GM19240 (cell line): ENCODE measurements at regions not wholly inside any gene's neighbourhood (a gene's known extent, or its start where the extent isn't known, plus 50 kb on each side); places are given as distances from the start of the nearest gene placed in this dataset.

Experiments
- DNase-seq: peaks from one replicate; pipeline ENCODE4 v3.0.0; 2011; ENCODE audit warnings: low spot score; ENCODE audit not compliant: insufficient read length

GRCh38 chr20:6426287-6426891, 303.6 kb upstream of the FERMT1 start:
- DNase-seq: no peak

GRCh38 chr20:6421321-6422248, 298.8 kb upstream of the FERMT1 start:
- DNase-seq: no peak

GRCh38 chr20:6420336-6420735, 297.5 kb upstream of the FERMT1 start:
- DNase-seq: no peak

- DNase-seq: no peak
These were observed 295.9 kb upstream of the FERMT1 start for GRCh38 chr20:6418732-6419131.

- DNase-seq: no peak
These were observed 293.5 kb upstream of the FERMT1 start for GRCh38 chr20:6416371-6416770.

- DNase-seq: no peak
These were observed 288.8 kb upstream of the FERMT1 start for GRCh38 chr20:6411651-6412050.

- DNase-seq: no peak
These were observed 287.9 kb upstream of the FERMT1 start for GRCh38 chr20:6410721-6411120.

- no peak for DNase-seq
These were observed 284.3 kb upstream of the FERMT1 start for GRCh38 chr20:6407163-6407562.

GRCh38 chr20:6401893-6402557, 279.2 kb upstream of the FERMT1 start:
- DNase-seq: no peak

GRCh38 chr20:6397115-6397514, 274.3 kb upstream of the FERMT1 start:
- DNase-seq: no peak

- no peak for DNase-seq
These were observed 272.9 kb upstream of the FERMT1 start for GRCh38 chr20:6395695-6396094.

GRCh38 chr20:6388671-6389197, 265.9 kb upstream of the FERMT1 start:
- DNase-seq: no peak

GRCh38 chr20:6384956-6385486, 262.2 kb upstream of the FERMT1 start:
- DNase-seq: no peak

- DNase-seq: no peak
These were observed 261.6 kb upstream of the FERMT1 start for GRCh38 chr20:6384380-6384779.

- no peak for DNase-seq
These were observed 259.1 kb upstream of the FERMT1 start for GRCh38 chr20:6381887-6382286.

GRCh38 chr20:6362245-6362644, 239.4 kb upstream of the FERMT1 start:
- no peak for DNase-seq

GRCh38 chr20:6360766-6361165, 237.9 kb upstream of the FERMT1 start:
- DNase-seq: no peak

- DNase-seq: no peak
These were observed 233.1 kb upstream of the FERMT1 start for GRCh38 chr20:6355754-6356451.

- no peak for DNase-seq
These were observed 226.1 kb upstream of the FERMT1 start for GRCh38 chr20:6348908-6349307.

- DNase-seq: no peak
These were observed 225.1 kb upstream of the FERMT1 start for GRCh38 chr20:6347916-6348315.

- DNase-seq: no peak
These were observed 218.7 kb upstream of the FERMT1 start for GRCh38 chr20:6341491-6341890.
